ENCODE measurements at regions not wholly inside any gene's neighbourhood (a gene's known extent, or its start where the extent isn't known, plus 50 kb on each side); places are given as distances from the start of the nearest gene placed in this dataset.

- Histone ChIP-seq H3K9me3 (ENCODE audit: control insufficient read depth, insufficient read depth, low read depth, low read length) (no peaks in the 10 kb centered on the region), H3K9ac (ENCODE audit: insufficient read depth, low read length) (no peak overlapping the region), H2AFZ (ENCODE audit: low read length) (no peak overlapping the region), H3K27ac (ENCODE audit: insufficient read depth, low read length) (no peak overlapping the region), H3K4me3 (replicated peaks in 1 of 4; ENCODE audit: control extremely low read depth in 1 of 4, insufficient read depth in 1 of 4, low read depth in 3 of 4, low read length in 4 of 4) (no peak overlapping the region), H3K79me2 (ENCODE audit: control insufficient read depth, insufficient read depth, low read length) (no peaks in the 10 kb centered on the region), H3K36me3 (ENCODE audit: control insufficient read depth, insufficient read depth, low read length) (no peaks in the 10 kb centered on the region), H3K4me2 (ENCODE audit: extremely low read depth, insufficient read depth, low read length) (no peak overlapping the region), H3K4me1 (ENCODE audit: control insufficient read depth, extremely low read depth, insufficient read depth, low read length) (no peaks in the 10 kb centered on the region), H4K20me1 (ENCODE audit: control insufficient read depth, extremely low read depth, insufficient read depth, low read length) (no peaks in the 10 kb centered on the region), H3K27me3 (ENCODE audit: control insufficient read depth, insufficient read depth, low read length) (no peaks in the 10 kb centered on the region)
- DNase-seq (ENCODE audit: low read depth in 2 of 2), result no peak
- TF ChIP-seq CTCF (conservative IDR thresholded peaks at IDR 0.05 in 1 of 2, IDR thresholded peaks at IDR 0.05 in 1 of 2; ENCODE audit: low read depth in 1 of 2, low read length in 2 of 2) (no peak), EZH2 (IDR thresholded peaks at IDR 0.05; ENCODE audit: low read length, missing control alignments) (no peak)
Measured at GRCh38 chr16:26189536-26189935, 497.8 kb downstream of the HS3ST4 start.

GRCh38 chr16:26194526-26194925 lies 502.8 kb downstream of the HS3ST4 start:
- no peaks in the 10 kb centered on the region for H3K9me3 ChIP-seq (ENCODE audit: control insufficient read depth, insufficient read depth, low read depth, low read length)
- no peaks in the 10 kb centered on the region for H3K36me3 ChIP-seq (ENCODE audit: control insufficient read depth, insufficient read depth, low read length)
- no peaks in the 10 kb centered on the region for H3K4me1 ChIP-seq (ENCODE audit: control insufficient read depth, extremely low read depth, insufficient read depth, low read length)
- TF ChIP-seq EZH2 (IDR thresholded peaks at IDR 0.05; ENCODE audit: low read length, missing control alignments) (no peak), CTCF (conservative IDR thresholded peaks at IDR 0.05 in 1 of 2, IDR thresholded peaks at IDR 0.05 in 1 of 2; ENCODE audit: low read depth in 1 of 2, low read length in 2 of 2) (no peak)
- H3K79me2 ChIP-seq (ENCODE audit: control insufficient read depth, insufficient read depth, low read length), result no peaks in the 10 kb centered on the region
- H3K27ac ChIP-seq (ENCODE audit: insufficient read depth, low read length), result no peak overlapping the region
- DNase-seq (ENCODE audit: low read depth in 2 of 2), result no peak
- H4K20me1 ChIP-seq (ENCODE audit: control insufficient read depth, extremely low read depth, insufficient read depth, low read length), result no peaks in the 10 kb centered on the region
- no peak overlapping the region for H3K4me2 ChIP-seq (ENCODE audit: extremely low read depth, insufficient read depth, low read length)
- no peak overlapping the region for H3K4me3 ChIP-seq (replicated peaks in 1 of 4; ENCODE audit: control extremely low read depth in 1 of 4, insufficient read depth in 1 of 4, low read depth in 3 of 4, low read length in 4 of 4)
- no peaks in the 10 kb centered on the region for H3K27me3 ChIP-seq (ENCODE audit: control insufficient read depth, insufficient read depth, low read length)
- H3K9ac ChIP-seq (ENCODE audit: insufficient read depth, low read length), result no peak overlapping the region
- H2AFZ ChIP-seq (ENCODE audit: low read length), result no peak overlapping the region

- Histone ChIP-seq H3K4me2 (ENCODE audit: extremely low read depth, insufficient read depth, low read length) (no peak overlapping the region), H4K20me1 (ENCODE audit: control insufficient read depth, extremely low read depth, insufficient read depth, low read length) (no peaks in the 10 kb centered on the region), H3K27ac (ENCODE audit: insufficient read depth, low read length) (no peak overlapping the region), H3K9ac (ENCODE audit: insufficient read depth, low read length) (no peak overlapping the region), H3K9me3 (ENCODE audit: control insufficient read depth, insufficient read depth, low read depth, low read length) (no peaks in the 10 kb centered on the region), H3K27me3 (ENCODE audit: control insufficient read depth, insufficient read depth, low read length) (no peaks in the 10 kb centered on the region), H3K4me3 (replicated peaks in 1 of 4; ENCODE audit: control extremely low read depth in 1 of 4, insufficient read depth in 1 of 4, low read depth in 3 of 4, low read length in 4 of 4) (no peak overlapping the region), H3K79me2 (ENCODE audit: control insufficient read depth, insufficient read depth, low read length) (no peaks in the 10 kb centered on the region), H2AFZ (ENCODE audit: low read length) (no peak overlapping the region), H3K36me3 (ENCODE audit: control insufficient read depth, insufficient read depth, low read length) (no peaks in the 10 kb centered on the region), H3K4me1 (ENCODE audit: control insufficient read depth, extremely low read depth, insufficient read depth, low read length) (no peaks in the 10 kb centered on the region)
- TF ChIP-seq CTCF (conservative IDR thresholded peaks at IDR 0.05 in 1 of 2, IDR thresholded peaks at IDR 0.05 in 1 of 2; ENCODE audit: low read depth in 1 of 2, low read length in 2 of 2) (no peak), EZH2 (IDR thresholded peaks at IDR 0.05; ENCODE audit: low read length, missing control alignments) (no peak)
- no peak for DNase-seq (ENCODE audit: low read depth in 2 of 2)
Measured at GRCh38 chr16:26195225-26195624, 503.5 kb downstream of the HS3ST4 start.

Data from fibroblast of lung (primary cell).